Ramos (cell line): ENCODE measurements at regions not wholly inside any gene's neighbourhood (a gene's known extent, or its start where the extent isn't known, plus 50 kb on each side); places are given as distances from the start of the nearest gene placed in this dataset.
"Not testable (repeated sequence)": the region's sequence is repeated elsewhere in the genome, so short reads cannot be mapped to it uniquely, and the experiment has no call there.

ENCODE experiments used
- in situ Hi-C: fragments of 300-500 bp; cut with MboI; formaldehyde crosslinking; loops from one replicate; pipeline ENCODE4 v1.14.3; 2022; ENCODE audit warnings: low sequenced_read_pairs; ENCODE audit not compliant: unreplicated experiment

DNA sequence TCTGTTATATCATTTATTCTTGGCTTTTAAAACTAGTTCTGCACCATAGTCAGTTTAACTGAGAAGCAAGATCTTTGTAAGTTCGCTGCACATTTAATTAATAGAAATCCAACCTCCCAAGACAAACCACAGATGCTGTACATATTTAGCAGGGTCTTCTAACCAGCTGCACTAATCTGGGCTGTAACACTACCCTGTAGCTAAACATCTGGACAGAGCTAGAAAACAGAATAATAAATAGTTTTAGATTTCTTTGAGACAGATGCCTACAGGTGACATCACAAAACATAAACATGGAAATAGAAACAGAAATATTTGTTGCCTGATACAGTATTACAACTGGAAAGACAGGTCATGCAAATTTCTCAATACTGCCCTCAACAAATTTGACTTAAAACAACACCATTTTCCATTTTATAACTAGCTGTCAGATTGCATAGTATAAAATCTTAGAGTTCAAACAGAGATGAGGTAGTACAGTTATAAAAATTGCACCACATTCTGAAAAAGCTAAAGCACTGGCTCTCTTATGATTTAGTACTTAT lies 315.1 kb downstream of the NR4A2 start:
- in situ Hi-C loops = no loop called here

DNA sequence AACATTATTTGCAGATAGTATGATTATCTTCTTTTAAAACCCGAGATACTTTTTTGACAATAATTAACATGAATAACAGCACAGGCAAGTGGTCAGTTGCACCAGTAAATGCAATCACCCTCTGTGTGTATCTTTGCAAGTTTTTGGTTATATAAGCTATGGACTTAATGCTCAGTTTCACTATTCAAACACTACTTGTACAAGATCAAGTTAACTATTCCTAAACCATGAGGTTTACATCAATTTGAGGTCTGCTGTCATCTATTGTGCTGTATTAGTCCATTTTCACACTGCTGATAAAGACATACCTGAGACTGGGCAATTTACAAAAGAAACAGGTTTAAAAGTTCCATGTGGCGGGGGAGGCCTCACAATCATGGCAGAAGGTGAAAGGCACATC lies 323.2 kb downstream of the NR4A2 start:
- in situ Hi-C loops = no loop called here

DNA sequence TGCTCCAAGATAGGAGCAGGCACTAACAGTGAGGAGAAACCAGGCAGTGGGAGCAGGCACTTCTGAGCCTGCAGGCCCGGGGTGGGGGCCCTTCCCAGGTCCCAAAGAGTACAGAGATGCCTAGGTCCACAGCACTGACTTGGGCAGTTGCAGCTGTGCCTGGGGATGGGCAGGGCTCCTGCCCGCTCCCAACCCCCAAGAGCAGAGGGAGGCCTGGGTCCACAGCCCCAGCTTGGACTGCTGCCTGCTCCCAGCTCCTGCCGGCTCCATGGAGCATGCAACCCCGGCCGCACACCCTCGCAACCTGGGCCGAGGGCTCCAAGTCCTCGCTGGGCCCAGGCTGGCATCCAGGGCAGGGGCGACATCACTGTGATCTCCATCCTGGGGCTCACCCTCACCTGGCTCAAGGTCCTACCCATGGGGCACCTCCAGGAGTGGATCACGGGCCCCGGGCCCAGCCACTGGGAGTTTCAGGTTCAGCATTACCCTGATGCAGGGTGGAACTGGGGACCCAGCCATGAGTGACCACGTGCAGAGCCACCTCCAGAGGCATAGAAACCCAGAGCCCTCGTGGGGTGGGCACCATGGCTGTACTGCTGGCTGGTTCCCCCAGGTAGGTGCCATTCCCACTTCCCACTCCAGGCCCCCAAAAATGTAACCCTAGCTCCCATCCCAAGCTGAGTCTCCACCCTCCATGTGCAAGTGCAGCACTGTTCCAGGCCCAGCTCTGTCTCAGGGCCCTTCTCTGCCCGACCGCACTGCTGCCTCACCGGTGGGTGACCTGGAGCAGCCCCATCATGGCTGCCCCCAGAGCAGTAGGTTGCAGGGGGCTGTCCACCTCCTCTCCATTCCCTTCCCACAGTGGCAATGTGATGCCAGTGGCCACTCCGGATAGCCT lies 325.6 kb downstream of the NR4A2 start:
- in situ Hi-C loops = no loop called here

DNA sequence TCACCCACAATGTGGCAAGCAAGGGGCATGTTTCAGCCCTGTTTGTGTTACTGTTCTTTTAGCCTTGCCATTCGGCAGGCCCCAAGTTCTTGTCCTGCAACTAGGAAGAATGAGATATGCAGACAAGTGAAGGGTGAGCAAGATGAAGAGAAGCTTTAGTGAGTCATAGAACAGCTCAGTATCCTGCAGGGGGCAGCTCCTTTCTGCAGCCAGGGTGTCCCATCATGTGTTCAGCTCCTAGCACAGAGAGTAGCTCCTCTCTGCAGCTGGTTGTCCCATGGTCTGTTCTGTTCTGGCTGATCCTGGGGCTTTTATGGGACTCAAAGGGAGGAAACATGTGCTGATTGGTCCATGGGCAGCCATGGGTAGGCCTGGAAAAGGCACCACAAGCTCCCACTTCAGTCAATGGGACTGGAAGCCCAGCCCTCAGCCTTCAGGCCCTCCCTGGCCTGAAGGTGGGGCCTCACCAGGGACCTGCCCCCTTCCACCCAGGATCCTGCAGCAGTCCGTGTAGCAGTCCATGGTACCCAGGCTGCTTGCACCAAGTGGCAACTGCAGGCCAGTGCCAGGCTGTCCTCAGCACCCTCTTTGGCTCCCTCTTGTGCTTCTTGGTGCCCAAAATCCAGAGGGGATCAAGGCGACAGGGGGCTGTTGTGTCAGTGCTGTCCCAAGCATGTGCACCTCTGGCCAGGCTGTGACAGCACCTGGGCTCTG lies 326.4 kb downstream of the NR4A2 start:
- in situ Hi-C loops = no loop called here

DNA sequence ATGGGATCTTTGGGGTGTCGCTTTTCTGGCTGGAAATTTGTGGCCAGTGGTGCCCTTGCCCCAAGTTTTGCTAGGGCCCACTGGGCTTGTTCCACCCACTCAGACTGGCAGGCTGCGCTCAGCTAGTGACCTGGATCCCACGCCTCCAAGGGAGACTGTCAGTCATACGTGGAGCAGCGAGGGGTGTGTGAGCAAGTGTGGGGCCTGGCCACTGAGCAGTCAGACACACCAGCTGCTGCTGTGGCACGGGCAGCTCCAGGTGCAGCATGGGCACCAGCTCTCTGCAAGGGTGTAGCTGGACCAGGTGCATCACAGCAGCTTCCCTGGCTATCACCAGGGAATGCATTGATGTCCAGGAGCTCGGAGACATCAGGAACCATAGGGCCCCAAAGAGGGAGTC lies 327.0 kb downstream of the NR4A2 start:
- in situ Hi-C loops = no loop called here

DNA sequence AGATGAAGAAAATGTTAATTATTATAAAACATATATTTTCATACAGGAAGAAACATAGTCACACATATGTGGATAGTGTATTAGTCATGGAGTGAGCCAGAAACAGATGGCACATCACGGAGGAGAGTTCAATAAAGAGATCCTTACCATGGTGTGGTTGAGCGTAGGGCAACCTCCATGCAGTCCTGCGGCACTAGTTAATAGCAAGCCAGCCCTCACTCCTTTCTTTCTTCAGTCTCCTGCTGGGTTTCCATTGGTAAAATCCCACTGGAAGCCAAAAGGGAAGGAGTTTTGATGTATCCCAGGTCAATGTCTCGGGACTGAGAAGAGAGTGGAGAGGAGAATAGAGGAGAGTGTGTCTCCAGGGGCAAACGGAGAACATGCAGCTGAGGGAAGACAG lies 328.1 kb downstream of the NR4A2 start:
- in situ Hi-C loops = no loop called here

DNA sequence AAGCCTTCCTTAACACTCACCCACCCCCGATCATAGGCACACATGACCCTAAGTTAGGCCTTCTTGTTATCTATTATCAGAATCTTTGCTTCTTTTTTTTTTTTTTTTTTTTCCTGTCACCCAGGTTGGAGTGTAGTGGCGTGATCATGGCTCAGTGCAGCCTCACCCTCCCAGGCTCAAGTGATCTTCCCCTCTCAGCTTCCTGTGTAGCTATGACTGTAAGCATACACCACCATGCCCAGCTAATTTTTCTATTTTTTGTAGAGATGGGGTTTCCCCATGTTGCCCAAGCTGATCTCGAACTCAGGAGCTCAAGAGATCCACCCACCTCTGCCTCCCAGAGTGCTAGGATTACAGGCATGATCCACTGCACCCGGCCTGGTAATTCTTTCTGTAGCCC lies 328.7 kb downstream of the NR4A2 start:
- in situ Hi-C loops = no loop called here

DNA sequence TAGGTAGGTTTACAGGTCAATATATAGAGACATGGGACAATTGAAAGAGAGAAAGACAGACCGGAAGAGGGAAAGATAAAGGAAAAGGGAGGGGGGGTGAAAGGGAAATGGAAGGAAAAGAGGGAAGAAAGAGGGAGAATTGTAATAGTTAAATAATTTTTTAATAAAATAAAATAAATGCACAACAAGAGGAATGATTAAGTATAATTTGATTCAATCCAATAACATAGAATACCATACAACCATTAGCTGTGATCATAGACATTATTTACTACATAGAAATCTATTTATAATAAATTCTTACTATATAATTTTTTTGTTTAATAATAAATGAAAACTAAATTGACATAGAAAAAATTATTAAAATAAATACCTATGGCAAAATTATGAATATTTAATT lies 330.7 kb downstream of the NR4A2 start:
- in situ Hi-C loops = no loop called here

DNA sequence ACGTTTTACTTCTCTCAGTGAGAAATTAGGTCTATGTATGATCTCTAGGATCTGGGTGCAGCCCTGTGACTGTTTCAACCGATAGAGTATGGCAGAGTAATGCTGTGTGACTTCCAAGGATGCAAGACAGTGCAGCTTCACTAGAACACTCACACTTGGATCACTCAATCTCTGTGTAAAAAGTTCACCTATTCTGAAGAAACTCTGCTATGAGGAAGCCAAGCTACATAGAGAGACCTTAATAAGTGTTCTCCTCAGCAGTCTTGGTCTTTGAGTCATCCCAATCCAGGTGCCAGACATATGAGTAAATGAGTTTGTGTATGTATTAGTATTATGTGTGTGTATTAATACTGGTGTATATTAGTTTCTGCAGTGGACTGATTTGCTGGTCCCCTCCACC lies 335.0 kb downstream of the NR4A2 start:
- in situ Hi-C loops = no loop called here

DNA sequence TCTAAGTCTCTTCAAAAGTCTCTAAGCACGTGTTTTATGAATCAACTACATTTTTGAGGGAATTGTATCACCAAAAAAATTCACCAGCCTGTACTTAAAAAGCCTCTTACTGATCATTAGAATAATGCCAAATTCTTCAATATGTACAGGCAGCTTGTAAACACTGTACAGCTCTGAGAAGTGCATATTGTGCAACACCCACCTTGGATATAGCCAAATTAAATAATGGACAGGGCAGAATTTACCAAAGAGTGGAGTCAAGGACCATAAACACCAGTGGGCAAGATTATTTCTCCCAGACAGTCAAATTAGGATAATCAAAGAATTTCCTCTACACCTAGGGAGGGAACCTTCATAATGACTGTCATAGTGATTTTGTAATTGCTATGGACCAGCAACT lies 338.2 kb downstream of the NR4A2 start:
- in situ Hi-C loops = no loop called here

DNA sequence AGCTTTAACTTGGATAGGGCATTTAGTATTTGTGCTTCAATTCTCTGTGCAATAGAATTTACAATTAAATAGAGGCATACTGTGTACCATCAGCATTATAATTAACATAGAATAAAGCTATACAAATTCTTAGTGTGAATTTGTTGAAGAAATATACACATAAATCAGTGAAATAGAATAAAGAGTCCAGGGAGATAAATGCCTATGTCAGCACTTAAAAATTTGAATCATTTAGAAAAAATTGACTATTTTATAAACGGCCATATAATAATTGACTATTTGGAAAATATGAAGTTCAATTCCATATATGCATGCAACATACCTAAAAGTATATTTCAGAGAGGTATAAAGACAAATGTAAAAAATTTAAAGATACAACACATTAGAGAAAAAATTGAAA lies 348.7 kb downstream of the NR4A2 start:
- in situ Hi-C loops = no loop called here

DNA sequence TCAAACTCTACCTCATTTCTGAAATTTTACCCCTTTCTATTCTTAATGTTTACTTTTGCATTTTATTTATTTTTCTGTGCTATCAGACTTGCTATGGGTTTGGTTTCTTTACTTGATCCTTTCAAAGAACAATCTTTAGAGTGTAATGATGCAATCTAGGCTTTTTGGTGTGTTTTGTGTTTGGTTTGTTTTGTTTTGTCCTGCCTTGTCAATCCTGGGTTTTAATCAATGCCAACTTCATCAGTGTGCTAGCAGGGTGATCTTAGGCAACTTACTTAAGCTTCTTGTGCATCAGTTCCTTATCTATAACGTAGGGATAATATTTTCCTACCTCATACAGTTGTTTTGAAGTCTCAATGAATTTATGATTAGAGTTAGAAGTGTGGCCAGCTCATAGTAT lies 350.4 kb downstream of the NR4A2 start:
- in situ Hi-C loops = no loop called here

DNA sequence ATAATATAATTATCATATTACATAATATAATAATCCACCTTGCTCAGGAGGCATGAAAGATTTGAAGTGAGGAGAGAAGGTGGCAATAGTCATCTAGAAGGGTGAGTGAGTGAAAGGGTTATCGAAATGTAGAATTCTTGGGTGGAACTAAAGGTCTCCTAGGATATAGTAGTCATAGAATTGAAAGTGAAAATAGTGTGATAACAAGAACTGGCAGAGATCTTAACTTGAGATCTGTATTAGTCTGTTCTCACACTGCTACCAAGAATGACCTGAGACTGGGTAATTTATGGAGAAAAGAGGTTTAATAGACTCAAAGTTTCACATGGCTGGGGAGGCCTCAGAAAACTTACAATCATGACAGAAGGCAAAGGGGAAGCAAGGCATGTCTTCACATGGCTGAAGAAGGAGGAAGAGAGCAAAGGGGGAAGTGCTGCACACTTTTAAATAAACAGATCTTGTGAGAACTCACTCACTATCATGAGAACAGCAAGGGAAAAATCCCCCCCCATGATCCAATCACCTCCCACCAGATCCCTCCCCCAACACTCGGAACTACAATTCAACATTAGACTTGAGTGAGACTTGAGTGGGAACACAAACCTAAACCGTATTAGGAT lies 351.5 kb downstream of the NR4A2 start:
- in situ Hi-C loops = no loop called here

DNA sequence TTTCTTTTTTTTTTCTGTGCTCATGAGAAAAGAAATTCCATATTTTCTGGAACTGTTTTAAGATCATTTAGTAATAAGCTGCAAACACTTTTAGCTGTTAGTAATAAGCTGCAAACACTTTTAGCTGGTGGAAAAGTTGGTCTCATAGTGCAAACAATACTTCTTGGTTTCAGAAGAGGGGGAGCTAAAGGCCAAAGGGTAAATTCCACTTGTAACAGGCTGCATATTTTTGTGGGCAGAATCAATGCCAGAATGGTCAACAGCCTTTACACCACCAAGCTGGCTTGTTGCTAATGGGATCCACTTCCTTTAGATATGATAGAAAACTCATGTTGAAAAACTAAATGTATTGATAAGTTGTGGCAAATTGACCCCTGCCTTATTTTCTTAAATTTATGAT lies 356.8 kb downstream of the NR4A2 start:
- in situ Hi-C loops = no loop called here

DNA sequence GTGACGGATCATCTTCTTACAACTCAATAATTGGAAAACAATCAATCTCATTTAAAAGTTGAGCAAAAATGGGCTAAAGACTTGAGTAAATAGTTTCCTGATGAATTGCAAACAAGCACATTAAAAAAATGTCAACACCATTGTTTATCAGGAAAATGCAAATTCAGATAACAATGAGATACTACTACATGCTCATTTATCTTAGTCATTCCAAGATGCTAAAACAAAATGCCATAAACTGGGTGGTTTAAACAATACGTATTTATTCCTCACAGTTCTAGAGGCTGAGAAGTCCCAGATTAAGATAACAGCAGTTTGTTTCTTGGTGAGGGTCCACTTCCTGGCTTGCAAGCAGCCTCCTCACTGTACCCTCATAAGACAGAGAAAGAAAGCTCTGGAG lies 359.6 kb downstream of the NR4A2 start:
- in situ Hi-C loops = no loop called here

DNA sequence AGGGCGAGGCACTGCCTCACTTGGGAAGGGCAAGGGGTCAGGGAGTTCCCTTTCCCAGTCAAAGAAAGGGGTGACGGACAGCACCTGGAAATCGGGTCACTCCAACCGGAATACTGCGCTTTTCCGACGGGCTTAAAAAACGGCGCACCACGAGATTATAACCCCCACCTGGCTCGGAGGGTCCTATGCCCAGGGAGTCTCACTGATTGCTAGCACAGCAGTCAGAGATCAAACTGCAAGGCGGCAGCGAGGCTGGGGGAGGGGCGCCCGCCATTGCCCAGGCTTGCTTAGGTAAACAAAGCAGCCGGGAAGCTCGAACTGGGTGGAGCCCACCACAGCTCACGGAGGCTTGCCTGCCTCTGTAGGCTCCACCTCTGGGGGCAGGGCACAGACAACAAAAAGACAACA lies 366.5 kb downstream of the NR4A2 start:
- in situ Hi-C loops = not testable (repeated sequence)

DNA sequence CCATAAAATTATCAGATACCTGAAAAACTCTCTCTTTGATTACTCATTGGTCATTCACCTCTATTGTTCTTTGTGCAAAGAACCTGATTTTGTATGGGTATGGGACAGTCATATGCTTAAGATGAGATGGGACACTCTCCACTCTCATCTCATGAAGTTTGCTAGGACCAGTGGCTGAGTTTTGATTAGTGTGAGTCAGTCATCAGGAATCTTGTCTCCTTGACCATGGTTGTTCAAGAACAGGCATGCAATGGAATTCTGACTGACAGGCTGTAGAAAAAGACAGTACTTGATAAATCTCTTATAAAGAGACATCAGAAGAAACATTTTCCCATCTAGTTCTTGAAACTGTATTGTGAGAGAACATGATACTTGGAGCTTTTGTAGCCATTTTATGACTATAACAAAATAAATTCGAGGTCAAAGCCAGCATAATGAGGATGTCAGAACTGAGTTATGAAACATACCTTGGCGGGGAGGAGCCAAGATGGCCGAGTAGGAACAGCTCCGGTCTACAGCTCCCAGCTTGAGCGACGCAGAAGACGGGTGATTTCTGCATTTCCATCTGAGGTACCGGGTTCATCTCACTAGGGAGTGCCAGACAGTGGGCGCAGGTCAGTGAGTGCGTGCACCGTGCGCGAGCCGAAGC lies 367.0 kb downstream of the NR4A2 start:
- in situ Hi-C loops = no loop called here

DNA sequence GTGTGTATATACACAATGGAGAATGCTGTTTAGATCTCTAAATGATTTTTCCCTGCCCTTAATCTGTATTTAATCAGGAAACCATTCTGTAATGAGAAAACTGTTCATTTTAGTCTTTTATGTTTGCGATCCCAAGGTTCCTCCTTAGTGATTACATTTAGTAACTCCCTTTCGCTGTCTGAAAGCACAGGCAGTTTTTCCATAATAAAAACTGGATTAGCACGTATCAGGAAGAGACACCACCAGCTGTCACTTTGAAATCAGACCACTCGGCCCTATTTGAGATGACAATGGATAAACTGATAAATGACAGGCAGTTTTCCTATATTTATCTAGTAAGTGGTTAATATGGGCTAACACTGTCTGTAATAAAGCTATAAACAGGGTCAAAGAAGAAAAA lies 370.9 kb downstream of the NR4A2 start:
- in situ Hi-C loops = no loop called here

DNA sequence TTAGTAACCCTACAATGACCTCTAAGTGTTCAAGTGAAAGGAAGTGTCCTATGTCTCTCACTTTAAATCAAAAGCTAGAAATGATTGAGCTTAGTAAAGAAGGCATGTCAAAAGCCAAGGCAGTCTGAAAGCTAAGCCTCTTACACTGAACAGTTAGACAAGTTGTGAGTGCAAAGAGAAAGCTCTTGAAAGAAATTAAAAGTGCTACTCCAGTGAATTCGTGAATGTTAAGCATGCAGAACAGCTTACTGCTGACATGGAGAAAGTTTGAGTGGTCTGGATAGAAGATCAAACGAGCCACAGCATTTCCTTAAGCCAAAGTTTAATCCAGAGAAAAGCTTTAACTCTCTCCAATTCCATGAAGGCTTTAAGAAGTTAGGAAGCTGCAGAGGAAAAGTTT lies 373.7 kb downstream of the NR4A2 start:
- in situ Hi-C loops = no loop called here

DNA sequence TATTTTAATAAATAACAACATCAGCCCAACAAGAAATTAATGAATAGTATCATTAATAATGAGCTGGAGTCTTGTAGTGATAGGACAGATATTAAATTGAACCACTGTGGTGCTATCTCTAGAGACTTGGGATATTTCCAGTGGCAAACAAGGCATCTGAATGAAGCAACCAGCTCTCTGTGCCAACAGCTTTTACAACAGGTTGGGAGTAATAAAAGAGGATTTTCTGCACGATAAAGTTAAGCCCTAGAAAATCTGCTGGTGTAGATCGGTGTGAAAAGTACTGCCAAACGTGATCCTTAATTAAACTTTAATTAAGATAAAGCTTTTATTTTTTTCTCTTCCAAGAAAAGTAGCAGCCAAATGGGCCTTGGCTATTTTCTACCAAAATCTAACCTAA lies 385.5 kb downstream of the NR4A2 start:
- in situ Hi-C loops = no loop called here

DNA sequence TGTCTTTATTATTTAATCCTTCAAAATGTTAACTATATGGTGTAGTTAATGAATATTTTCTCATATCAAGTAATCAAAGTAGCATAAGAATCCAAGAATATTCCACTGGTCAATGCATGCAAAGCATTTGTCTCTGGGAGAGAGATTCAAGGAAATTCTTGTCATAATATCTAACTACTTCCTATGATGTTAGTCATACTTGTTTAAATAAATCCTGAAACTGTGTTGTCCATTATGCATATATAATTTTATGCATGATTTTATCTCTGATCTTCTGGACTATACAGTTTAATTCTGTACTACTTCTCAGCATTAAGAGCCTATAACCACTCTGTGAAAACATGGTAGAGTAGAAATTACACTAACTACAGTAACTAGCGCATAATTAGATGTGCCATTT lies 388.3 kb downstream of the NR4A2 start:
- in situ Hi-C loops = no loop called here
